ENCODE measurements at regions not wholly inside any gene's neighbourhood (a gene's known extent, or its start where the extent isn't known, plus 50 kb on each side); places are given as distances from the start of the nearest gene placed in this dataset.
"Not testable (repeated sequence)": the region's sequence is repeated elsewhere in the genome, so short reads cannot be mapped to it uniquely, and the experiment has no call there.

DNA sequence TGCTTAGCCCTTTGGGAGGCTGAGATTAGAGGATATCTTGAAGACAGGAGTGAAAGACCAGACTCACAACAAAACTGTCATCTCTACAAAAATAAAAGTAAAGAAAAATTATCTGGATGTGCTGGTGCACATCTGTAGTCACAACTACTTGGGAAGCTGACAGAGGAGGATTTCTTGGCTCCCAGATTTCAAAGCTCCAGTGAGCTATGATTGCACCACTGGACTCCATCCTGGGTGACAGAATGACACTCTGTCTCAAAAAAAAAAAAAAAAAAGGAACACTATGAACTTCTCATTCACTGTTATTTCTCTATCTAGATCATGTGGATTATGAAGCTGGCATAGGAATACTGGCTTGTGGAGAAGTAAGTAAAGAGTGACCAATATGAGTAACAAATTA is 1400.0 kb downstream of the CDY2B start:
- DNase-seq, result no peak

DNA sequence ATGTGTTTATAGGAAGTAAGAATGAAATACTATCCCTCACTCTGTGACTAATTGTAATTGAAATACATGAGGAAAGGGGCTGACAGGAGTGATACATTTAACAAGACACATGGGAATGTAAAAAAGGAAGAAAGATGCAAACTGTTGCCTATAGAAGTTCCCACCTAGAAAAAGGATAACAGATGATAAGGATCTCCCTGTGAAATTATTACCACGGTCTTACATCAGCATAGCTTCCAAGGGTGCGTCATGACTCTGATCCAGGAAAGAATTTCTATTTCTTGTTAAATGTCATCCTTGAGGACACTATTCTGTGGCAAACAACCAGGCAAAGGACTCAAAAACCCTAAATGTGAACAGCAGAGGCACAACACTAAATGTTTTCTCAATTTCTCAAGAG is 1406.0 kb downstream of the CDY2B start:
- no peak for DNase-seq

DNA sequence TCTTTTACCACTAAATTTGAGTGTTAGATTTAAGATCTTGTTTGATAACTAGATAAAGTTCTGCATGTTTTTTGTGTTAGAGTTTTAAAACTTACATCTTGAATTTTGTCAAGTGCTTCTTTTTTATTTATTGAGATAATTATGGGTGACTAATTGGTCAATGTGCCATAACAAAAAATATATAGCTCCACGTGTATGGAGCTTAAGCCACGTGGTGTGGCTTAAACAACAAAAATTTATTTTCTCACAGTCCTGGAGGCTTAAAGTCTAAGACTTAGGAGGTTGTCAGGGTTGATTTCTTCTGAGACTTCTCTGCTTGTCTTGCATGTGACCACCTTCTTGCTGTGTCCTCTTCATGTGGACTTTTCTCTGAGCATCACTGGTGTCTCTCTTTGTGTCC is 1425.2 kb downstream of the CDY2B start:
- DNase-seq, result no peak

DNA sequence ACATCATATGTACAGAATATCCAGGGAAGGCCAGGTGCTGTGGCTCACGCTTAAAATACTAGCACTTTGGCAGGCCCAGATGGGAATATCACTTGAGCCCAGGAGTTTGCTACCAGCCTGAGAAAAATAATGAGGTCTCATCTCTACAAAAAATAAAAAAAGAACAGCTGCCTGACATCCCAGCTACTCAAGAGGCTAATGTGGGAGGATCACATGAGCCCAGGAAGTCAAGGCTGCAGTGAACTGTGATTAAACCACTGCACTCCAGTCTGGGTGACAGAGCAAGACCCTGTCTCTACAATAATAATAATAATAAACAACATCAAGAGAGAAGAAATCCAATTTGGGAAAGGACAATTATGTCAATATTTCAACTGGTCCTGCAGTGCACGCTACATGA is 1433.9 kb downstream of the CDY2B start:
- no peak for DNase-seq

DNA sequence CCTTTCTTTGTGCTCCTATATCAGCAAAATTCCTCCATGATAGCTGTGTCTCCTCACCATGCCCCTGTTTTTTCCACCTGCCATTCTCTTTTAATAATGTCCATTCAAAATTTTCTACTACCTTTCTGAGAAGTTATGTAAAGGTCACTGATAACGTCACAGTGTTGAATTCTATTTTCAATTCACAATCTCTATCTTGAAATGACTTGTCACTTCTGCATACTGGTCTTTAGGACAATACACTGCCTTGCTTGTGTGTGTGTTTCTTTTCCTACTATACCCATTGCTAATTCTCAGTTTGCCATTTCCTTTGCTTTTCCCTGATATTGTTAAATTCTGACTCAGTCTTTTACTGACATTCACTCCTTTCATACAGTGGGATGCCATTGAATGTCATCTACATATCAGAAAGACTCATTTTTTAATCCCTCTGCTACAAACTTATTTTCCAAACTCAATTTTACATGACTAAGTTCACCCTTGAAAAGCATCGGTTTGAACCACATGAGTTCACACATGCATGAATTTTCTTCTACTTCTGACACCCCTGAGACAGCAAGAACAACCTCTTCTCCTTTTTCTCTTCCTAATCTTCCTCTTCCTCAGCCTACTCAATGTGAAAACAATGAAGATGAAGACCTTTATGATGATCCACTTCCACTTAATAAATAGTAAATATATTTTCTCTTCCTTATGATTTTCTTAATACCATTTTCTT is 1470.7 kb downstream of the CDY2B start:
- DNase-seq, result not testable (repeated sequence)

DNA sequence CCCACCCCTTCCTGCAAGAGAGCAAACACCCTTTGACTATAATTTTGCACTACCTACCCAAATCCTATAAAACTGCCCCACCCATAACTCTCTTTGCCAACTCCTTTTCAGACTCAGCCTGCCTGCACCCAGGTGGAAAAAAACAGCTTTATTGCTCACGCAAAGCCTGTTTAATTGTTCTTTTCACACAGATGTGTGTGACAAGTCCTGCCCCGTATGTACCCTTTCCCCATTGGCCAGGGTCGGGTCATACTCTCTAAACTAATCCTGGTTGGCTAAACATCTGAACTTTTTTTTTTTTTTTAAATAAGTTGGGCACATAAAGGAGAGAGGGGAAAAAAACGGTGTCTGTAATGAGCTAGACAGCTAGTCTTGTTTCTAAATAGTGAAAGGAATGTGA is 1500.6 kb downstream of the CDY2B start:
- not testable (repeated sequence) for DNase-seq

DNA sequence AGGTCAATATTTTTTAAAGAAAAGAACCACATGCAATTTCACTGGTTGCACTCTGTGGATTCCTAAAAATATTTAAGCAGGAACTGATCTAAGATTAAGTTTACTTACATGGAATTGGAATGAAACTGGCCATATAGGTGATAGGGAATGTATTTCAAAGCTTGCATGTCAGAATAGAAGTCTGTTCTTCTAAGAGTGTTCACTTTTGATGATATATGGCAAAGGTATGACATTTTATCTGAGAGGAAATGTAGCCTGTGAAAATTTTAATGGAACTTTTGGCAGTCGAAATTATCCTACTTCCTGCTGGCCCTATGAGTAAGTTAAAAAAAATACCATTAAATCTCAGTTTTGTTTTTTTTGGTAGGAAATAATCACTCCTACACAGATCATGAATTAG is 1538.4 kb downstream of the CDY2B start:
- not testable (repeated sequence) for DNase-seq

DNA sequence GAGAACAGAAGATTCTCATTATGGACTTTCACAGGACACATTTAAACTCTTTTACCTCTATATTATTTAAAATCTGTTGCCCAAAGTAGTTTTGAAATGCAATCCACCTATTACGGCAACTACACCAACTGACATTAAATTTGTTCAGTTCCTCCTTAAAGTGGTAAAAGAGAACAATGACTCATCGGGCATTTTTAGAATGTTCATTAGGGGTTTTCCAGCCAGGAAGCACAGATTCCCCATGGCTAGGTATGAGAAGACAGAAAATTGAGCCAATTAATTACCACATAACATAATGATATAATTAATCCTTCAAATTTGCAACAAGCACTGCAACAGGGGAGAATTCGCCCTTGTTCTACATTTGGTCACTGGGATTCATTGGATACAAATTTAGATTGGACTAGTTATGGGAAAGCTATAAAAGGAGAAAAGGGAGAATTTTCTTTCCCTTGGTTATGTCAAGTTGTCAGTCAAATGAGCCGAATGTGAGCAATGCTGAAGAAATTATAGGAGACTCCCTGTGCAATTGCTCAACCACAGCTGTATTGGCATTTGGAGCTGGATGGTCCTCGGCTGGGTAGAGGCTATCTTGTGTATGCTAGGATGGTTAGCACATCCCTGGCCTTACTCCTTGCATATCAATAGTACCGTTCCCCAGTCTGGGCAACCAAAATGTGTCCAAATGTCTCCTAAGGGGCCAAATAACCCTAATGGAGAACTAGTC is 1549.8 kb downstream of the CDY2B start:
- not testable (repeated sequence) for DNase-seq

DNA sequence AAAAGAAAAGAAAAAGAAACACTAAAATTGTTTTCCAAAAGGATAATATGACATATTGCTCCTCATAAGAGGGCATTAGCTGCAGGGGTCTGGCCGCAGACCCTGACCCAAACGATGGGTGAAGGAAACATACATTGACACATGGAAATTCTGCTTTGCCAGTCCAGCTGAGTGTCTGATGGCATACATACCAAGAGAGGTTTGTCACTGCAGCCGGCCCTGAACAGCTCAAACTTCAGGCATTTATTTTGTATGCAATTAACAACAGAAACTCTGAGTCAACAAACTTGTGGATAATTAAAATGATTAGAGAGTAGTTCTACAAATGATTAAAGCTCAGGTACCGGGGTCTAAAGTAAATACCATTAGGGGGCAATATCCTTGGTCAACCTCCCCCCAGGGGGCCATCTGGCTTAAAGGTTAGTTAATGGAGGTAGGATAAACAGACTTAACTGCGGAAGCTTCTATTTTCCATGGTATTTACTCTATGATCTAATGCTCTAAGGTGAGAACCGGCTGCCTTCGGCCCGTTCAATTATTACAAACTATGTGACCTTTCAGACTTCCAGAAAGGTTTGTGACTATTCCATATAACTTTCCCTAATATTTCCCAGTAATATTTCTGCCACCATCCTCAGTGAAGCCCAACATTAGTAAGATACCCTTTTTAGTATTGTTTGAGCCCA is 1550.7 kb downstream of the CDY2B start:
- not testable (repeated sequence) for DNase-seq

Data from NCI-H526 (cell line).